GM12878 (cell line): ENCODE measurements at regions not wholly inside any gene's neighbourhood (a gene's known extent, or its start where the extent isn't known, plus 50 kb on each side); places are given as distances from the start of the nearest gene placed in this dataset.

ENCODE experiments used
- ATAC-seq: fragments of 200-7000 bp; cut with Tn5 transposase; 3 replicates; pipeline ENCODE4 v1.9.1; 2020; ENCODE audit warnings: mild to moderate bottlenecking, moderate library complexity
- BruUV-seq: library from RNA; stranded (reverse); fragments of 400-500 nt; replicated peaks from 2 replicates; lab custom pipeline; 2021; lab: Mats Ljungman, UMichigan
- CTCF ChIA-PET: fragments of 300-600 bp; sonication (Branson Sonifier 250); formaldehyde crosslinking; extraction: SDS; loops from one replicate; lab custom pipeline; 2021; ENCODE audit warnings: inconsistent platforms; lab: Yijun Ruan, JAX
- POLR2A ChIA-PET: fragments of 350-600 bp; formaldehyde crosslinking; extraction: SDS; loops from one replicate; lab custom pipeline; 2021; ENCODE audit warnings: inconsistent platforms; lab: Charles Lee
- RAD21 ChIA-PET: fragments of 300-600 bp; sonication (Branson Sonifier 250); formaldehyde crosslinking; loops from one replicate; lab custom pipeline; 2023; ENCODE audit warnings: antibody characterized with exemption; ENCODE audit not compliant: unreplicated experiment; lab: Charles Lee
- SMC1A ChIA-PET: fragments of 300-600 bp; sonication (Branson Sonifier 250); formaldehyde crosslinking; loops from one replicate; lab custom pipeline; 2023; ENCODE audit not compliant: unreplicated experiment, uncharacterized antibody; lab: Charles Lee
- DNase-seq: peaks from one replicate; pipeline ENCODE4 v3.0.0-alpha.2; 2011; ENCODE audit warnings: low read depth, low spot score
- FAIRE-seq: peaks from 3 replicates; lab custom pipeline; 2011; peaks lifted over from hg19 to GRCh38; lab: Jason Lieb, UNC
- H2AFZ ChIP-seq: 2 replicates; pipeline ENCODE4 v1.6.0; 2011; ENCODE audit warnings: low read depth, low read length, control low read depth; ENCODE audit not compliant: control insufficient read depth
- H3K27ac ChIP-seq: 2 replicates; pipeline ENCODE4 v1.5.1; 2011; ENCODE audit warnings: control low read depth; ENCODE audit not compliant: control insufficient read depth, insufficient read depth
- H3K27me3 ChIP-seq, 2 experiments: replicated peaks in 1 of 2; 2 replicates each; pipeline versions ENCODE4 v1.6.0 to v1.6.1; 2011; ENCODE audit warnings: low read length in 1 of 2; ENCODE audit not compliant: control insufficient read depth in 2 of 2, insufficient read depth in 2 of 2
- H3K36me3 ChIP-seq, 2 experiments: 2 replicates each; pipeline ENCODE4 v1.5.1; 2011; ENCODE audit warnings: low read length in 1 of 2; ENCODE audit not compliant: control insufficient read depth in 2 of 2, insufficient read depth in 2 of 2
- H3K4me1 ChIP-seq: 2 replicates; pipeline ENCODE4 v1.6.1; 2011; ENCODE audit warnings: mild to moderate bottlenecking, low read length, moderate library complexity, mixed read lengths; ENCODE audit not compliant: control insufficient read depth, insufficient read depth
- H3K4me2 ChIP-seq: 2 replicates; pipeline ENCODE4 v1.6.0; 2011; ENCODE audit warnings: control low read depth; ENCODE audit not compliant: control insufficient read depth, insufficient read depth
- H3K4me3 ChIP-seq: fragments of 200-600 bp; sonication (generic); 2 replicates; pipeline ENCODE4 v1.5.1; 2016
- H3K79me2 ChIP-seq: 2 replicates; pipeline ENCODE4 v1.6.0; 2011; ENCODE audit warnings: low read length; ENCODE audit not compliant: control insufficient read depth, insufficient read depth
- H3K9ac ChIP-seq: 2 replicates; pipeline ENCODE4 v1.8.0; 2011; ENCODE audit warnings: low read length, control low read depth, mixed read lengths; ENCODE audit not compliant: control insufficient read depth, insufficient read depth
- H3K9me3 ChIP-seq: replicated peaks from 3 replicates; pipeline ENCODE4 v1.5.1; 2011; ENCODE audit warnings: mild to moderate bottlenecking, low read length; ENCODE audit not compliant: control insufficient read depth, insufficient read depth
- H4K20me1 ChIP-seq: 2 replicates; pipeline ENCODE4 v1.6.0; 2011; ENCODE audit not compliant: control insufficient read depth, insufficient read depth
- CUX1 ChIP-seq: IDR thresholded peaks from 2 replicates; pipeline ENCODE4 v1.6.1; 2012; ENCODE audit warnings: improper control_type of control experiment, low read depth, low read length; ENCODE audit not compliant: insufficient replicate concordance
- GATAD2B ChIP-seq: fragments of 450-650 bp; conservative IDR thresholded peaks from 2 replicates; pipeline ENCODE4 v1.6.1; 2017; ENCODE audit warnings: low read depth, mild to moderate bottlenecking, moderate library complexity
- HDAC6 ChIP-seq: fragments of 200-600 bp; sonication (generic); IDR thresholded peaks from one replicate; pipeline ENCODE4 v1.8.0; 2017; ENCODE audit warnings: antibody characterized with exemption; ENCODE audit not compliant: unreplicated experiment
- MTA3 ChIP-seq: IDR thresholded peaks from 2 replicates; pipeline ENCODE4 v1.6.1; 2012; ENCODE audit warnings: low read length, inconsistent platforms, borderline replicate concordance
- POLR2AphosphoS5 ChIP-seq: IDR thresholded peaks from 2 replicates; pipeline ENCODE4 v1.6.1; 2011; ENCODE audit warnings: mild to moderate bottlenecking, low read length, inconsistent platforms
- RFX5 ChIP-seq: IDR thresholded peaks from 2 replicates; pipeline ENCODE4 v1.6.1; 2011; ENCODE audit warnings: low read depth, low read length, improper control_type of control experiment
- SREBF1 ChIP-seq: IDR thresholded peaks from 2 replicates; pipeline ENCODE4 v1.6.1; 2012; ENCODE audit warnings: mild to moderate bottlenecking, low read length
- SUPT20H ChIP-seq: IDR thresholded peaks from 2 replicates; pipeline ENCODE4 v1.6.1; 2011; ENCODE audit warnings: low read depth, mild to moderate bottlenecking, low read length, moderate library complexity, borderline replicate concordance; ENCODE audit not compliant: control insufficient read depth
- WGBS: methylation state at CpG from one replicate; pipeline ENCODE4 v1.1.6; 2016; ENCODE audit warnings: low lambda C conversion rate; ENCODE audit not compliant: insufficient replicate concordance, insufficient coverage; ENCODE audit errors: missing lambda C conversion rate; 5-methylcytosine and 5-hydroxymethylcytosine counted together
- in situ Hi-C: fragments of 300-500 bp; cut with MboI; formaldehyde crosslinking; loops from 9 replicates; pipeline ENCODE4 v1.14.3; 2018; ENCODE audit warnings: mixed read lengths
- intact Hi-C: fragments of 100-400 bp; cut with micrococcal nuclease; formaldehyde crosslinking; loops from one replicate; pipeline ENCODE4 v1.14.2; 2022; ENCODE audit not compliant: unreplicated experiment

GRCh38 chr1:164961715-164962114 is 394.8 kb downstream of the LMX1A start:
- no TSS peak for BruUV-seq
- RAD21 ChIA-PET, result no interaction called here
- FAIRE-seq, result no peak

More at GRCh38 chr1:164961715-164962114, 394.8 kb downstream of the LMX1A start:
- Histone ChIP-seq H4K20me1 (0 out of 2 replicates have a peak, but pooled peaks cover 2% of the 10 kb centered on the region), H3K27me3 (no peaks in the 10 kb centered on the region), H3K36me3 (no peaks in the 10 kb centered on the region), H3K9me3 (no peaks in the 10 kb centered on the region), H3K79me2 (no peaks in the 10 kb centered on the region), H3K4me2 (no peak overlapping the region), H3K9ac (no peak overlapping the region), H3K4me1 (no peaks in the 10 kb centered on the region), H2AFZ (no peak overlapping the region), H3K4me3 (no peak overlapping the region), H3K27ac (no peak overlapping the region)
- ChIA-PET CTCF (no interaction called here), POLR2A (no interaction called here), SMC1A (no interaction called here)
- no peak for DNase-seq
- TF ChIP-seq HDAC6 (no peak), SREBF1 (no peak), POLR2AphosphoS5 (no peak), GATAD2B (no peak), SUPT20H (no peak), MTA3 (no peak), CUX1 (no peak), RFX5 (no peak)
- WGBS, result 63% methylated on average over 2 of the region's 2 CpGs
- in situ Hi-C loops (no loop called here), intact Hi-C loops (no loop called here)
- ATAC-seq, result no peak
